H9 (cell line): ENCODE measurements at regions not wholly inside any gene's neighbourhood (a gene's known extent, or its start where the extent isn't known, plus 50 kb on each side); places are given as distances from the start of the nearest gene placed in this dataset.
"Not testable (repeated sequence)": the region's sequence is repeated elsewhere in the genome, so short reads cannot be mapped to it uniquely, and the experiment has no call there.

ENCODE experiments used
- DNase-seq: peaks from one replicate; pipeline ENCODE4 v3.0.0-alpha.2; 2017
- H2AFZ ChIP-seq: one replicate; pipeline ENCODE4 v1.6.1; 2013; ENCODE audit warnings: mild to moderate bottlenecking, low read length, control low read depth, moderate library complexity
- H2AK5ac ChIP-seq: 2 replicates; pipeline ENCODE4 v1.6.1; 2013; ENCODE audit warnings: low read length, control low read depth, mixed read lengths; ENCODE audit not compliant: insufficient read length
- H2BK120ac ChIP-seq: one replicate; pipeline ENCODE4 v1.6.1; 2013; ENCODE audit warnings: low read depth, mild to moderate bottlenecking, low read length, control low read depth, inconsistent platforms; ENCODE audit not compliant: poor library complexity, severe bottlenecking
- H2BK12ac ChIP-seq: 2 replicates; pipeline ENCODE4 v1.6.1; 2013; ENCODE audit warnings: low read length, control low read depth, mixed read lengths, low read depth; ENCODE audit not compliant: insufficient read length
- H2BK15ac ChIP-seq: 2 replicates; pipeline ENCODE4 v1.6.1; 2013; ENCODE audit warnings: low read depth, low read length, control low read depth
- H2BK20ac ChIP-seq: one replicate; pipeline ENCODE4 v1.6.1; 2013; ENCODE audit warnings: low read depth, mild to moderate bottlenecking, low read length, control low read depth, inconsistent platforms; ENCODE audit not compliant: poor library complexity, severe bottlenecking
- H2BK5ac ChIP-seq: 2 replicates; pipeline ENCODE4 v1.6.1; 2013; ENCODE audit warnings: low read length, control low read depth, mixed read lengths; ENCODE audit not compliant: insufficient read length
- H3K14ac ChIP-seq: 2 replicates; pipeline ENCODE4 v1.6.1; 2013; ENCODE audit warnings: low read length, control low read depth; ENCODE audit not compliant: insufficient read depth
- H3K18ac ChIP-seq: 2 replicates; pipeline ENCODE4 v1.6.1; 2013; ENCODE audit warnings: low read depth, mild to moderate bottlenecking, mixed read lengths, low read length, control low read depth; ENCODE audit not compliant: insufficient read length
- H3K23ac ChIP-seq: 2 replicates; pipeline ENCODE4 v1.6.1; 2013; ENCODE audit warnings: low read length, control low read depth, mixed read lengths, low read depth; ENCODE audit not compliant: insufficient read length
- H3K23me2 ChIP-seq: 2 replicates; pipeline ENCODE4 v1.6.1; 2013; ENCODE audit warnings: low read depth, mild to moderate bottlenecking, mixed read lengths, low read length, control low read depth; ENCODE audit not compliant: insufficient read length, poor library complexity, severe bottlenecking
- H3K27ac ChIP-seq: 2 replicates; pipeline ENCODE4 v1.5.1; 2013; ENCODE audit warnings: low read length, control low read depth, mixed read lengths, low read depth; ENCODE audit not compliant: insufficient read length
- H3K27me3 ChIP-seq: 2 replicates; pipeline ENCODE4 v1.6.1; 2013; ENCODE audit warnings: low read length, control low read depth, inconsistent platforms; ENCODE audit not compliant: insufficient read depth
- H3K4ac ChIP-seq: 2 replicates; pipeline ENCODE4 v1.6.1; 2013; ENCODE audit warnings: low read depth, mild to moderate bottlenecking, control low read depth, inconsistent platforms, low read length, moderate library complexity
- H3K4me1 ChIP-seq: 2 replicates; pipeline ENCODE4 v1.6.1; 2013; ENCODE audit warnings: low read length, control low read depth, inconsistent platforms; ENCODE audit not compliant: insufficient read depth
- H3K4me2 ChIP-seq: 2 replicates; pipeline ENCODE4 v1.6.1; 2013; ENCODE audit warnings: low read length, control low read depth, mixed read lengths; ENCODE audit not compliant: insufficient read length, insufficient read depth
- H3K56ac ChIP-seq: 2 replicates; pipeline ENCODE4 v1.6.1; 2013; ENCODE audit warnings: low read depth, mild to moderate bottlenecking, mixed read lengths, low read length, control low read depth; ENCODE audit not compliant: insufficient read length
- H3K79me1 ChIP-seq: 2 replicates; pipeline ENCODE4 v1.6.1; 2013; ENCODE audit warnings: low read depth, mild to moderate bottlenecking, moderate library complexity, low read length, control low read depth, inconsistent platforms; ENCODE audit not compliant: insufficient read depth, poor library complexity, severe bottlenecking
- H3K79me2 ChIP-seq: 2 replicates; pipeline ENCODE4 v1.6.1; 2013; ENCODE audit warnings: low read length, control low read depth, inconsistent platforms; ENCODE audit not compliant: insufficient read depth
- H3K9ac ChIP-seq: 2 replicates; pipeline ENCODE4 v1.6.1; 2013; ENCODE audit warnings: low read length, control low read depth, mixed read lengths; ENCODE audit not compliant: insufficient read length; ENCODE audit errors: extremely low read depth
- H3K9me3 ChIP-seq: one replicate; pipeline ENCODE4 v1.6.1; 2013; ENCODE audit warnings: low read depth, low read length, inconsistent platforms; ENCODE audit not compliant: control insufficient read depth
- H3T11ph ChIP-seq: one replicate; pipeline ENCODE4 v1.6.1; 2013; ENCODE audit warnings: mild to moderate bottlenecking, low read length, control low read depth, inconsistent platforms
- H4K20me1 ChIP-seq: one replicate; pipeline ENCODE4 v1.6.1; 2013; ENCODE audit not compliant: control insufficient read depth, insufficient read length, insufficient read depth
- H4K5ac ChIP-seq: 2 replicates; pipeline ENCODE4 v1.6.1; 2013; ENCODE audit warnings: low read depth, mild to moderate bottlenecking, mixed read lengths, low read length, control low read depth; ENCODE audit not compliant: insufficient read length
- H4K8ac ChIP-seq: replicated peaks from 2 replicates; pipeline ENCODE4 v1.6.1; 2013; ENCODE audit warnings: low read length, control low read depth, mixed read lengths, low read depth; ENCODE audit not compliant: insufficient read length
- H4K91ac ChIP-seq: 2 replicates; pipeline ENCODE4 v1.6.1; 2013; ENCODE audit warnings: low read depth, mild to moderate bottlenecking, moderate library complexity, mixed read lengths, low read length, control low read depth; ENCODE audit not compliant: insufficient read length
- H3K27ac Mint-ChIP-seq, 3 experiments: 2 replicates in 2 of 3; 3 replicates in 1 of 3; pipeline ENCODE4 v1.8.0; 2020 to 2021; ENCODE audit warnings: mixed read lengths in 3 of 3, mild to moderate bottlenecking in 1 of 3, moderate library complexity in 1 of 3
- H3K27me3 Mint-ChIP-seq: 2 replicates; pipeline ENCODE4 v1.8.0; 2021; ENCODE audit warnings: low read depth, mild to moderate bottlenecking, moderate library complexity, mixed read lengths
- H3K36me3 Mint-ChIP-seq, 3 experiments: 2 replicates in 2 of 3; 3 replicates in 1 of 3; pipeline ENCODE4 v1.8.0; 2020 to 2021; ENCODE audit warnings: low read depth in 3 of 3, mixed read lengths in 3 of 3; ENCODE audit not compliant: insufficient read depth in 1 of 3
- H3K4me1 Mint-ChIP-seq, 2 experiments: 2 replicates each; pipeline ENCODE4 v1.8.0; 2020; ENCODE audit warnings: mixed read lengths in 2 of 2
- H3K4me3 Mint-ChIP-seq, 2 experiments: 2 replicates in 1 of 2; 3 replicates in 1 of 2; pipeline ENCODE4 v1.8.0; 2020 to 2021; ENCODE audit warnings: mild to moderate bottlenecking in 2 of 2, mixed read lengths in 2 of 2, moderate library complexity in 1 of 2
- H3K9me3 Mint-ChIP-seq, 2 experiments: 2 replicates in 1 of 2; 3 replicates in 1 of 2; pipeline ENCODE4 v1.8.0; 2020; ENCODE audit warnings: mild to moderate bottlenecking in 2 of 2, mixed read lengths in 2 of 2, moderate library complexity in 1 of 2
- WGBS: extraction: QIAGEN DNeasy Blood & Tissue Kit; methylation state at CpG from one replicate; pipeline ENCODE4 v1.1.7; 2013; ENCODE audit warnings: missing lambda C conversion rate, low lambda C conversion rate, mixed read lengths; ENCODE audit not compliant: insufficient read length; ENCODE audit errors: extremely low coverage; 5-methylcytosine and 5-hydroxymethylcytosine counted together

- H3K27me3 Mint-ChIP-seq, H3K79me1 ChIP-seq, H3K36me3 Mint-ChIP-seq: not testable (repeated sequence)
Observed at GRCh38 chr2:110342077-110342476, 129.7 kb upstream of the MTLN start.

DNA sequence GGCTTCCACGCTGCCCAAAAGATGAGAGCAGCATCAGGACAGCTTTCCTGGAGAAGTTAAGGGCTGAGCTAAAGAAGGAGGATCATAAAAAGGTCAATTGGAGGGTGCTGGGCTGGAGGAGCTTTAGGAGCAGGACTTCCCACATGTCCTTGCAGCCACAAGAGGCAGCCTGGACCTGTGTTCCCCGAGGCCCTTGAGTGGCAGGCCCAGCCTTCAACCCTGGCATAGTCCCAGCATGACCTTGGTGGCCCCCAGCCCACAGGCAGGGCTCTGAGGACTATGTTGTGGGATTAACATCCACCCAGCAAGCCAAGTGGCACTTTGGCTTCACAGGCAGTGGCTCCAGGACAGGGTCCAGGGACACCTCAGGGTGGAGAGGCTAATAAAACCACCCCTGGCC lies 126.8 kb upstream of the MTLN start:
- not testable (repeated sequence) for H3K18ac ChIP-seq, DNase-seq, H3K56ac ChIP-seq, H4K8ac ChIP-seq, H2AK5ac ChIP-seq, H4K20me1 ChIP-seq, H3K4me1 Mint-ChIP-seq, H3K4me3 Mint-ChIP-seq, H4K5ac ChIP-seq, H2BK20ac ChIP-seq, H2AFZ ChIP-seq, H3K9ac ChIP-seq, H3T11ph ChIP-seq, H3K27ac ChIP-seq, H3K27ac Mint-ChIP-seq, H2BK15ac ChIP-seq, H3K27me3 ChIP-seq, H3K36me3 Mint-ChIP-seq, H3K4ac ChIP-seq, H3K9me3 ChIP-seq, H3K27me3 Mint-ChIP-seq, H3K9me3 Mint-ChIP-seq, H2BK12ac ChIP-seq, H2BK5ac ChIP-seq, H3K4me1 ChIP-seq, H3K23ac ChIP-seq, H3K79me1 ChIP-seq, H2BK120ac ChIP-seq, H3K4me2 ChIP-seq, H3K23me2 ChIP-seq, H3K14ac ChIP-seq, H4K91ac ChIP-seq, H3K79me2 ChIP-seq
- no CpG with 5 or more reads among the region's 2 CpGs for WGBS

More at GRCh38 chr2:110342077-110342476, 129.7 kb upstream of the MTLN start:
- H2AFZ ChIP-seq, H3K23ac ChIP-seq, H4K91ac ChIP-seq, H2BK120ac ChIP-seq, H3K4me2 ChIP-seq, H3K79me2 ChIP-seq, H2BK15ac ChIP-seq, H2BK5ac ChIP-seq, H3K9me3 ChIP-seq, H4K8ac ChIP-seq, H3K4me1 ChIP-seq, H3K27ac Mint-ChIP-seq, H3K23me2 ChIP-seq, DNase-seq, H4K20me1 ChIP-seq, H2BK20ac ChIP-seq, H3K18ac ChIP-seq, H3K27ac ChIP-seq, H3T11ph ChIP-seq, H3K9me3 Mint-ChIP-seq, H3K14ac ChIP-seq, H3K9ac ChIP-seq, H2AK5ac ChIP-seq, H3K27me3 ChIP-seq, H4K5ac ChIP-seq, H3K56ac ChIP-seq, H3K4me1 Mint-ChIP-seq, H3K4me3 Mint-ChIP-seq, H3K4ac ChIP-seq, H2BK12ac ChIP-seq: not testable (repeated sequence)
- WGBS: no CpG with 5 or more reads among the region's 7 CpGs
